Smooth muscle cell (in vitro differentiated cells): ENCODE measurements at regions not wholly inside any gene's neighbourhood (a gene's known extent, or its start where the extent isn't known, plus 50 kb on each side); places are given as distances from the start of the nearest gene placed in this dataset.

Source experiments
- DNase-seq: peaks from one replicate; lab custom pipeline; 2025; ENCODE audit not compliant: unreplicated experiment; lab: John Stamatoyannopoulos, UW
- H2AFZ ChIP-seq: fragments of 200-600 bp; sonication (generic); 2 replicates; pipeline ENCODE4 v1.6.0; 2016; ENCODE audit warnings: antibody characterized with exemption, low read depth, mild to moderate bottlenecking
- H3F3A ChIP-seq: fragments of 200-600 bp; sonication (generic); 2 replicates; pipeline ENCODE4 v1.6.0; 2017; ENCODE audit warnings: antibody characterized with exemption, low read depth
- H3K27ac ChIP-seq: fragments of 200-600 bp; sonication (generic); 2 replicates; pipeline ENCODE4 v1.5.1; 2016; ENCODE audit warnings: low read depth, mild to moderate bottlenecking
- H3K27me3 ChIP-seq: fragments of 200-600 bp; sonication (generic); 2 replicates; pipeline ENCODE4 v1.6.1; 2016; ENCODE audit warnings: low read depth, mild to moderate bottlenecking
- H3K36me3 ChIP-seq: fragments of 200-600 bp; sonication (generic); 2 replicates; pipeline ENCODE4 v1.5.1; 2016; ENCODE audit warnings: low read depth
- H3K4me1 ChIP-seq: fragments of 200-600 bp; sonication (generic); 2 replicates; pipeline ENCODE4 v1.5.1; 2016; ENCODE audit warnings: low read depth
- H3K4me2 ChIP-seq: fragments of 200-600 bp; sonication (generic); 2 replicates; pipeline ENCODE4 v1.6.0; 2016; ENCODE audit warnings: mild to moderate bottlenecking
- H3K4me3 ChIP-seq: fragments of 200-600 bp; sonication (generic); 2 replicates; pipeline ENCODE4 v1.5.1; 2016; ENCODE audit warnings: mild to moderate bottlenecking
- H3K79me2 ChIP-seq: fragments of 200-600 bp; sonication (generic); 2 replicates; pipeline ENCODE4 v1.6.0; 2016; ENCODE audit warnings: low read depth, mild to moderate bottlenecking
- H3K9ac ChIP-seq: fragments of 200-600 bp; sonication (generic); 2 replicates; pipeline ENCODE4 v1.6.0; 2016; ENCODE audit warnings: low read depth
- H3K9me3 ChIP-seq: fragments of 200-600 bp; sonication (generic); replicated peaks from 2 replicates; pipeline ENCODE4 v1.5.1; 2016; ENCODE audit warnings: low read depth
- H4K20me1 ChIP-seq: fragments of 200-600 bp; sonication (generic); 2 replicates; pipeline ENCODE4 v1.6.0; 2016; ENCODE audit warnings: low read depth
- WGBS: methylation state at CpG from one replicate; pipeline ENCODE4 v1.1.7; 2016; ENCODE audit warnings: low lambda C conversion rate; 5-methylcytosine and 5-hydroxymethylcytosine counted together
- TF ChIP-seq, protein P1 (sequence below): fragments of 200-600 bp; sonication (generic); IDR thresholded peaks from 2 replicates; pipeline ENCODE4 v1.5.1; 2017; ENCODE audit warnings: borderline replicate concordance, mild to moderate bottlenecking, antibody characterized with exemption; ENCODE audit not compliant: insufficient read depth, poor library complexity, severe bottlenecking

GRCh38 chr1:18011703-18012102, 95.9 kb upstream of the IGSF21 start:
- Histone ChIP-seq H3K4me2 (no peak overlapping the region), H3K9me3 (no peaks in the 10 kb centered on the region), H3K4me1 (no peaks in the 10 kb centered on the region), H3K9ac (no peak overlapping the region), H3K27ac (no peak overlapping the region), H4K20me1 (no peaks in the 10 kb centered on the region), H3K36me3 (no peaks in the 10 kb centered on the region), H2AFZ (no peak overlapping the region), H3K79me2 (no peaks in the 10 kb centered on the region), H3K4me3 (no peak overlapping the region), H3F3A (no peaks in the 10 kb centered on the region), H3K27me3 (peaks cover 17% of the 10 kb centered on the region)
- WGBS = 86% methylated on average over 1 of the region's 1 CpG
- no peak for DNase-seq
- TF ChIP-seq, protein P1, sequence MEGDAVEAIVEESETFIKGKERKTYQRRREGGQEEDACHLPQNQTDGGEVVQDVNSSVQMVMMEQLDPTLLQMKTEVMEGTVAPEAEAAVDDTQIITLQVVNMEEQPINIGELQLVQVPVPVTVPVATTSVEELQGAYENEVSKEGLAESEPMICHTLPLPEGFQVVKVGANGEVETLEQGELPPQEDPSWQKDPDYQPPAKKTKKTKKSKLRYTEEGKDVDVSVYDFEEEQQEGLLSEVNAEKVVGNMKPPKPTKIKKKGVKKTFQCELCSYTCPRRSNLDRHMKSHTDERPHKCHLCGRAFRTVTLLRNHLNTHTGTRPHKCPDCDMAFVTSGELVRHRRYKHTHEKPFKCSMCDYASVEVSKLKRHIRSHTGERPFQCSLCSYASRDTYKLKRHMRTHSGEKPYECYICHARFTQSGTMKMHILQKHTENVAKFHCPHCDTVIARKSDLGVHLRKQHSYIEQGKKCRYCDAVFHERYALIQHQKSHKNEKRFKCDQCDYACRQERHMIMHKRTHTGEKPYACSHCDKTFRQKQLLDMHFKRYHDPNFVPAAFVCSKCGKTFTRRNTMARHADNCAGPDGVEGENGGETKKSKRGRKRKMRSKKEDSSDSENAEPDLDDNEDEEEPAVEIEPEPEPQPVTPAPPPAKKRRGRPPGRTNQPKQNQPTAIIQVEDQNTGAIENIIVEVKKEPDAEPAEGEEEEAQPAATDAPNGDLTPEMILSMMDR = no peak

- H3K4me1 ChIP-seq = no peaks in the 10 kb centered on the region
- H3K27me3 ChIP-seq = peaks cover 23% of the 10 kb centered on the region
- H3K9me3 ChIP-seq = no peaks in the 10 kb centered on the region
- no peaks in the 10 kb centered on the region for H4K20me1 ChIP-seq
- H3K79me2 ChIP-seq = no peaks in the 10 kb centered on the region
- WGBS = 86% methylated on average over 8 of the region's 8 CpGs
- TF ChIP-seq, protein P1 = no peak
- no peak overlapping the region for H3K4me3 ChIP-seq
- H3K36me3 ChIP-seq = no peaks in the 10 kb centered on the region
- H3F3A ChIP-seq = no peaks in the 10 kb centered on the region
- no peak overlapping the region for H2AFZ ChIP-seq
- no peak overlapping the region for H3K9ac ChIP-seq
- no peak for DNase-seq
- no peak overlapping the region for H3K27ac ChIP-seq
- no peak overlapping the region for H3K4me2 ChIP-seq
Observed at GRCh38 chr1:18012686-18013085, 94.9 kb upstream of the IGSF21 start.

- no peaks in the 10 kb centered on the region for H4K20me1 ChIP-seq
- H3K79me2 ChIP-seq = no peaks in the 10 kb centered on the region
- H3F3A ChIP-seq = no peaks in the 10 kb centered on the region
- no peaks in the 10 kb centered on the region for H3K36me3 ChIP-seq
- no peak for DNase-seq
- no peak overlapping the region for H3K4me2 ChIP-seq
- no peak overlapping the region for H3K4me3 ChIP-seq
- H3K9me3 ChIP-seq = no peaks in the 10 kb centered on the region
- no peaks in the 10 kb centered on the region for H3K4me1 ChIP-seq
- H2AFZ ChIP-seq = no peak overlapping the region
- no peak overlapping the region for H3K27ac ChIP-seq
- H3K9ac ChIP-seq = no peak overlapping the region
- WGBS = 73% methylated on average over 8 of the region's 8 CpGs
- peaks cover 24% of the 10 kb centered on the region for H3K27me3 ChIP-seq
- TF ChIP-seq, protein P1 = no peak
Observed at GRCh38 chr1:18013216-18013615, 94.4 kb upstream of the IGSF21 start.

- 88% methylated on average over 8 of the region's 8 CpGs for WGBS
- Histone ChIP-seq H2AFZ (no peak overlapping the region), H3K27me3 (peaks cover 44% of the 10 kb centered on the region), H3K9ac (no peak overlapping the region), H3K9me3 (no peaks in the 10 kb centered on the region), H3K79me2 (no peaks in the 10 kb centered on the region), H3K4me3 (no peak overlapping the region), H3K27ac (no peak overlapping the region), H3F3A (no peaks in the 10 kb centered on the region), H3K36me3 (no peaks in the 10 kb centered on the region), H4K20me1 (no peaks in the 10 kb centered on the region), H3K4me2 (no peak overlapping the region), H3K4me1 (no peaks in the 10 kb centered on the region)
- TF ChIP-seq, protein P1 = no peak
- DNase-seq = no peak
Observed at GRCh38 chr1:18015719-18016118, 91.9 kb upstream of the IGSF21 start.
